Neural cell (in vitro differentiated cells): ENCODE measurements at regions not wholly inside any gene's neighbourhood (a gene's known extent, or its start where the extent isn't known, plus 50 kb on each side); places are given as distances from the start of the nearest gene placed in this dataset.
"Not testable (repeated sequence)": the region's sequence is repeated elsewhere in the genome, so short reads cannot be mapped to it uniquely, and the experiment has no call there.

Source experiments
- H2AFZ ChIP-seq: fragments of 200-600, 300-800 bp; sonication (generic), shearing (Covaris generic); 2 replicates; pipeline ENCODE4 v1.6.0; 2014; ENCODE audit warnings: low read depth, mild to moderate bottlenecking, antibody characterized with exemption, low read length, moderate library complexity
- H3F3A ChIP-seq: fragments of 200-600 bp; shearing (Covaris generic); 2 replicates; pipeline ENCODE4 v1.6.1; 2016; ENCODE audit warnings: mild to moderate bottlenecking, moderate library complexity, mixed read lengths, antibody characterized with exemption, low read length; ENCODE audit not compliant: insufficient read depth, poor library complexity, severe bottlenecking
- H3K27ac ChIP-seq: fragments of 200-600, 300-800 bp; sonication (generic), shearing (Covaris generic); 2 replicates; pipeline ENCODE4 v1.5.1; 2014; ENCODE audit warnings: mild to moderate bottlenecking, low read length, moderate library complexity
- H3K27me3 ChIP-seq: fragments of 300-800, 200-600 bp; sonication (generic), shearing (Covaris generic); 2 replicates; pipeline ENCODE4 v1.6.0; 2014; ENCODE audit warnings: mild to moderate bottlenecking, low read depth, low read length, moderate library complexity; ENCODE audit not compliant: insufficient read depth
- H3K36me3 ChIP-seq: fragments of 300-800, 200-600 bp; sonication (generic), shearing (Covaris generic); 2 replicates; pipeline ENCODE4 v1.5.1; 2014; ENCODE audit warnings: mild to moderate bottlenecking, antibody characterized with exemption, low read length, moderate library complexity; ENCODE audit not compliant: insufficient read depth
- H3K4me2 ChIP-seq: fragments of 300-800, 200-600 bp; sonication (generic), shearing (Covaris generic); 2 replicates; pipeline ENCODE4 v1.6.0; 2014; ENCODE audit warnings: mild to moderate bottlenecking, low read length
- H3K4me3 ChIP-seq: fragments of 300-800, 200-600 bp; sonication (generic), shearing (Covaris generic); 2 replicates; pipeline ENCODE4 v1.5.1; 2014; ENCODE audit warnings: mild to moderate bottlenecking, low read length, moderate library complexity
- H3K79me2 ChIP-seq: fragments of 200-600 bp; shearing (Covaris generic); replicated peaks from 2 replicates; pipeline ENCODE4 v1.6.0; 2014; ENCODE audit warnings: mild to moderate bottlenecking, low read length, moderate library complexity; ENCODE audit not compliant: insufficient read depth
- H3K9ac ChIP-seq: fragments of 300-800, 200-600 bp; sonication (generic), shearing (Covaris generic); 2 replicates; pipeline ENCODE4 v1.6.1; 2016; ENCODE audit warnings: mild to moderate bottlenecking, low read length, mixed read lengths
- H3K9me2 ChIP-seq: fragments of 200-600 bp; shearing (Covaris generic); 2 replicates; pipeline ENCODE4 v1.6.1; 2016; ENCODE audit warnings: mild to moderate bottlenecking, low read length, mixed read lengths; ENCODE audit not compliant: insufficient read depth
- H3K9me3 ChIP-seq: fragments of 200-600, 300-800 bp; sonication (generic), shearing (Covaris generic); 2 replicates; pipeline ENCODE4 v1.6.1; 2016; ENCODE audit warnings: mild to moderate bottlenecking, mixed run types, low read length, moderate library complexity, mixed read lengths
- H4K20me1 ChIP-seq: fragments of 200-600 bp; shearing (Covaris generic); 2 replicates; pipeline ENCODE4 v1.6.1; 2016; ENCODE audit warnings: mild to moderate bottlenecking, mixed run types; ENCODE audit not compliant: insufficient read depth
- EP300 ChIP-seq: fragments of 450-650 bp; conservative IDR thresholded peaks from 2 replicates; pipeline ENCODE4 v1.6.1; 2014; ENCODE audit warnings: antibody characterized with exemption, mild to moderate bottlenecking, moderate library complexity; ENCODE audit not compliant: poor library complexity, severe bottlenecking
- EZH2 ChIP-seq: fragments of 200-600, 300-800 bp; shearing (Covaris generic), sonication (generic); IDR thresholded peaks from 2 replicates; pipeline ENCODE4 v1.6.1; 2014; ENCODE audit warnings: antibody characterized with exemption, low read length, borderline replicate concordance, mild to moderate bottlenecking; ENCODE audit not compliant: insufficient read depth, poor library complexity, severe bottlenecking
- MXI1 ChIP-seq: fragments of 450-650 bp; conservative IDR thresholded peaks from 2 replicates; pipeline ENCODE4 v1.6.1; 2014; ENCODE audit warnings: antibody characterized with exemption, mild to moderate bottlenecking; ENCODE audit not compliant: poor library complexity, severe bottlenecking
- POLR2AphosphoS5 ChIP-seq: IDR thresholded peaks from 2 replicates; pipeline ENCODE4 v1.6.1; 2012
- RAD21 ChIP-seq: fragments of 450-650 bp; conservative IDR thresholded peaks from 2 replicates; pipeline ENCODE4 v1.6.1; 2014; ENCODE audit warnings: antibody characterized with exemption, mild to moderate bottlenecking, moderate library complexity
- REST ChIP-seq: IDR thresholded peaks from 2 replicates; pipeline ENCODE4 v1.6.1; 2012; ENCODE audit warnings: borderline replicate concordance
- SMC3 ChIP-seq: fragments of 450-650 bp; conservative IDR thresholded peaks from 2 replicates; pipeline ENCODE4 v1.6.1; 2014; ENCODE audit warnings: antibody characterized with exemption, mild to moderate bottlenecking, moderate library complexity; ENCODE audit not compliant: poor library complexity
- TAF1 ChIP-seq: IDR thresholded peaks from 2 replicates; pipeline ENCODE4 v1.6.1; 2012; ENCODE audit warnings: low read depth

- no peaks in the 10 kb centered on the region for H3K27me3 ChIP-seq
- no peaks in the 10 kb centered on the region for H3K9me3 ChIP-seq
- no peaks in the 10 kb centered on the region for H3F3A ChIP-seq
- H3K9me2 ChIP-seq = no peaks in the 10 kb centered on the region
- no peak overlapping the region for H3K9ac ChIP-seq
- H3K4me2 ChIP-seq = no peak overlapping the region
- no peaks in the 10 kb centered on the region for H3K79me2 ChIP-seq
- H3K36me3 ChIP-seq = no peaks in the 10 kb centered on the region
- TF ChIP-seq EZH2 (no peak), RAD21 (no peak)
- H2AFZ ChIP-seq = no peak overlapping the region
- H4K20me1 ChIP-seq = no peaks in the 10 kb centered on the region
- no peak overlapping the region for H3K27ac ChIP-seq
- H3K4me3 ChIP-seq = no peak overlapping the region
These were observed 325.8 kb downstream of the PREX1 start for GRCh38 chr20:48502016-48502415.

GRCh38 chr20:48500900-48501299 lies 326.9 kb downstream of the PREX1 start:
- H4K20me1 ChIP-seq, H3K4me3 ChIP-seq, H3K9me3 ChIP-seq, H3K36me3 ChIP-seq, H3K4me2 ChIP-seq, H3K79me2 ChIP-seq, H3K9me2 ChIP-seq, H3K27ac ChIP-seq, H3K27me3 ChIP-seq, H2AFZ ChIP-seq, H3K9ac ChIP-seq, H3F3A ChIP-seq: not testable (repeated sequence)

GRCh38 chr20:48498939-48499338 lies 328.9 kb downstream of the PREX1 start:
- not testable (repeated sequence) for H3K4me3 ChIP-seq, H3K4me2 ChIP-seq, H3K9me3 ChIP-seq, H3F3A ChIP-seq, H4K20me1 ChIP-seq, H3K9ac ChIP-seq, H3K9me2 ChIP-seq, H3K27me3 ChIP-seq, H3K79me2 ChIP-seq, H2AFZ ChIP-seq, H3K36me3 ChIP-seq, H3K27ac ChIP-seq

- not testable (repeated sequence) for H3K9me3 ChIP-seq, H3K27ac ChIP-seq, H3K79me2 ChIP-seq, H3K9ac ChIP-seq, H3K4me3 ChIP-seq, H3K27me3 ChIP-seq, H3K36me3 ChIP-seq, H4K20me1 ChIP-seq, H2AFZ ChIP-seq, H3K4me2 ChIP-seq, H3F3A ChIP-seq, H3K9me2 ChIP-seq
These were observed 329.7 kb downstream of the PREX1 start for GRCh38 chr20:48498125-48498524.

- Histone ChIP-seq H2AFZ (no peak overlapping the region), H4K20me1 (no peaks in the 10 kb centered on the region), H3K9me3 (no peaks in the 10 kb centered on the region), H3K36me3 (no peaks in the 10 kb centered on the region), H3K4me3 (no peak overlapping the region), H3K79me2 (no peaks in the 10 kb centered on the region), H3F3A (no peaks in the 10 kb centered on the region), H3K4me2 (no peak overlapping the region), H3K9me2 (no peaks in the 10 kb centered on the region), H3K27me3 (no peaks in the 10 kb centered on the region), H3K9ac (no peak overlapping the region), H3K27ac (no peak overlapping the region)
- TF ChIP-seq POLR2AphosphoS5 = no peak
- TF ChIP-seq MXI1 = no peak
- no peak for TF ChIP-seq TAF1
- no peak for TF ChIP-seq SMC3
- no peak for TF ChIP-seq REST
- TF ChIP-seq EP300 = no peak
These were observed 333.8 kb downstream of the PREX1 start for GRCh38 chr20:48493966-48494365.

- not testable (repeated sequence) for H3K4me2 ChIP-seq, H3K4me3 ChIP-seq, H3K36me3 ChIP-seq, H3K9ac ChIP-seq, H3K27me3 ChIP-seq, H3K27ac ChIP-seq, H2AFZ ChIP-seq, H3K9me3 ChIP-seq, H3K9me2 ChIP-seq, H3K79me2 ChIP-seq, H3F3A ChIP-seq, H4K20me1 ChIP-seq
These were observed 334.5 kb downstream of the PREX1 start for GRCh38 chr20:48493331-48493730.
